Psoas muscle (tissue), 7 donors: ENCODE measurements at regions not wholly inside any gene's neighbourhood (a gene's known extent, or its start where the extent isn't known, plus 50 kb on each side); places are given as distances from the start of the nearest gene placed in this dataset.

Experiments used
- ATAC-seq, 4 donors: fragments of 200-7000 bp; cut with Tn5 transposase; one replicate each; pipeline ENCODE4 v1.9.1; 2020; ENCODE audit warnings: moderate library complexity in 3 of 4, mild to moderate bottlenecking in 2 of 4
- DNase-seq, 2 donors: peaks; one replicate each; pipeline ENCODE4 v3.0.0-alpha.2; 2020
- H3K27ac ChIP-seq: fragments of 200-600 bp; one replicate; pipeline ENCODE4 v1.8.0; 2022
- H3K27me3 ChIP-seq, 3 donors: fragments of 200-600 bp in 1 of 3; one replicate each; pipeline versions ENCODE4 v1.6.1 to v1.8.0; 2013 to 2022; ENCODE audit warnings: low read length in 2 of 3, mild to moderate bottlenecking in 2 of 3, moderate library complexity in 1 of 3; ENCODE audit not compliant: insufficient read depth in 3 of 3
- H3K36me3 ChIP-seq, 2 donors: fragments of 200-600 bp in 1 of 2; one replicate each; pipeline versions ENCODE4 v1.6.1 to v1.8.0; 2013 to 2022; ENCODE audit warnings: low read depth in 1 of 2, mild to moderate bottlenecking in 1 of 2, moderate library complexity in 1 of 2; ENCODE audit not compliant: insufficient read depth in 1 of 2
- H3K4me1 ChIP-seq: fragments of 200-600 bp; one replicate; pipeline ENCODE4 v1.8.0; 2022
- H3K4me3 ChIP-seq: fragments of 200-600 bp; one replicate; pipeline ENCODE4 v1.8.0; 2022; ENCODE audit warnings: mild to moderate bottlenecking
- H3K9me3 ChIP-seq: fragments of 200-600 bp; one replicate; pipeline ENCODE4 v1.8.0; 2022
- CTCF ChIP-seq: fragments of 200-600 bp; IDR thresholded peaks from one replicate; pipeline ENCODE4 v1.8.0; 2022; ENCODE audit warnings: antibody characterized with exemption
- WGBS, 3 donors: extraction: QIAGEN DNeasy Blood & Tissue Kit; methylation state at CpG; one replicate each; pipeline versions ENCODE4 v1.1.6 to v1.1.7; 2013; 5-methylcytosine and 5-hydroxymethylcytosine counted together
- intact Hi-C, 2 donors: fragments of 100-400 bp; cut with DNase I; formaldehyde crosslinking; loops; one replicate each; pipeline versions ENCODE4 v1.11.0 to v1.14.2; 2022
- donor health status: healthy with polysubstance abuse.
- donor health status: DM: no; HTN: no; CAD: no; lungs with moderate emphysema.
- donor health status: Bipolar disorder and iron deficiency.
- donor health status: healthy.
- donor health status: DM: yes; HTN: yes; CAD: no.
- donor health status: DM: no; HTN: no; CAD: no.
- donor health status: DM: yes; HTN: yes; CAD: no.

GRCh38 chr9:113795811-113796392 lies 80.2 kb upstream of the ZNF618 start:
- intact Hi-C loops, result no loop called here
- ATAC-seq (no peak), DNase-seq (no peak)
- Histone ChIP-seq H3K4me3 (no peak overlapping the region), H3K27me3 (peaks cover 0 to 4% (median 0%) of the 10 kb centered on the region in 3 donors), H3K27ac (no peak overlapping the region), H3K4me1 (no peaks in the 10 kb centered on the region), H3K36me3 (no peaks in the 10 kb centered on the region), H3K9me3 (no peaks in the 10 kb centered on the region)
- 85 to 89% (median 86%) methylated on average over 2 of the region's 2 CpGs for WGBS, 3 donors
- TF ChIP-seq CTCF, result no peak

- Histone ChIP-seq H3K27ac (no peak overlapping the region), H3K4me3 (no peak overlapping the region), H3K27me3 (peaks cover 0 to 4% (median 0%) of the 10 kb centered on the region in 3 donors), H3K36me3 (no peaks in the 10 kb centered on the region), H3K4me1 (no peaks in the 10 kb centered on the region), H3K9me3 (no peaks in the 10 kb centered on the region)
- DNase-seq, result no peak
- no peak for ATAC-seq
- 85 to 87% (median 86%) methylated on average over 13 of the region's 13 CpGs for WGBS, 3 donors
- no peak for TF ChIP-seq CTCF
- intact Hi-C loops, result no loop called here
Observed at GRCh38 chr9:113796646-113797426, 79.3 kb upstream of the ZNF618 start.

- intact Hi-C loops, result no loop called here
- DNase-seq, result no peak
Observed at GRCh38 chr9:113798062-113799030, 77.8 kb upstream of the ZNF618 start.

GRCh38 chr9:113800276-113800675 lies 75.8 kb upstream of the ZNF618 start:
- WGBS, 3 donors, result 97 to 100% (median 98%) methylated on average over 2 of the region's 2 CpGs
- no peaks in the 10 kb centered on the region for H3K36me3 ChIP-seq
- H3K9me3 ChIP-seq, result no peaks in the 10 kb centered on the region
- TF ChIP-seq CTCF, result no peak
- no peaks in the 10 kb centered on the region for H3K4me1 ChIP-seq
- DNase-seq (no peak), ATAC-seq (no peak)
- H3K4me3 ChIP-seq, result no peak overlapping the region
- H3K27me3 ChIP-seq, result peaks cover 0 to 4% (median 0%) of the 10 kb centered on the region in 3 donors
- intact Hi-C loops, result no loop called here
- H3K27ac ChIP-seq, result no peak overlapping the region

More at GRCh38 chr9:113798062-113799030, 77.8 kb upstream of the ZNF618 start:
- Histone ChIP-seq H3K27me3 (peaks cover 0 to 4% (median 0%) of the 10 kb centered on the region in 3 donors), H3K4me3 (no peak overlapping the region), H3K36me3 (no peaks in the 10 kb centered on the region), H3K4me1 (no peaks in the 10 kb centered on the region), H3K27ac (no peak overlapping the region), H3K9me3 (no peaks in the 10 kb centered on the region)
- TF ChIP-seq CTCF, result no peak
- 81 to 85% (median 84%) methylated on average over 13 of the region's 13 CpGs for WGBS, 3 donors
- no peak for ATAC-seq
